HG03521 (cell line): ENCODE measurements at regions not wholly inside any gene's neighbourhood (a gene's known extent, or its start where the extent isn't known, plus 50 kb on each side); places are given as distances from the start of the nearest gene placed in this dataset.
"Not testable (repeated sequence)": the region's sequence is repeated elsewhere in the genome, so short reads cannot be mapped to it uniquely, and the experiment has no call there.

Experiments
- ATAC-seq: cut with Tn5 transposase; IDR thresholded peaks from one replicate; pipeline ENCODE4 v1.9.1; 2021; ENCODE audit warnings: mild to moderate bottlenecking, moderate library complexity; ENCODE audit not compliant: unreplicated experiment

DNA sequence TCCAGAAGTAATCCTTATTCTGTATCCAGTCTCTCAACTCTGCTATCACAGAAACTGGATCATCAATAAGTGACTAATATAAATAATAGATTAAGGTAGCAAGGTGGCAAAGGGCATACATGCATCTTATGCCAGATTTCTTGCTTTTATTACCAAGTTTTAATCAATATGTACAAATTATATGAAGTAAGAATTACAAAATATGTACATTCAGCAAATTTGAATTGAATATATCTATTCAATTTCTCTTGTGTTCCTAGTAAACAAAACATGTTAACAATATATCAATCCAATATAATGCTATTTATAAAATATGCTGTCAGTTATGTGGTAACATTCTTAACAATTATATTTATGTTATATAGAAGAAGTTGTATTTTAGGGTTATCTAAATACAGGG, 488.7 kb upstream of the COX7C start:
- no peak for ATAC-seq

DNA sequence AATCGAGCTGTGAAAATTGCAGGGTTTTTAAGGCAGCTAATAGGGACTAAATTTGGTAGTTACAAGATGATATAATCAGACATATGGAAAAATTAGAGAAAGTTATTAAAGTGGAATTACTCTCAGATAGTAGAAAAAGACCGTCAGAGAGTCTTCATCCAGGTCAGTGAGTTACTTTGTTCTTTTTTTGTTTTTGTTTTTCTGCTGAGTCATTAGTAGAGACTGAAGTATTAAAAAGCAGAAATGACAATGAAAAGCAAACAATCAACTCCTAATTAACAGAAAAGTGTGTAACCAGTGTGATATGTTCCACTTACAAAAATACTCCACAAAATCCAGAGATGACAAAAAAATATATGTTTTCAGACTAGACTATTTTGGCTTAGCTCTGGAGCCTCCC, 480.4 kb upstream of the COX7C start:
- ATAC-seq = no peak

- no peak for ATAC-seq
These were observed 473.9 kb upstream of the COX7C start for GRCh38 chr5:86143837-86144236.

DNA sequence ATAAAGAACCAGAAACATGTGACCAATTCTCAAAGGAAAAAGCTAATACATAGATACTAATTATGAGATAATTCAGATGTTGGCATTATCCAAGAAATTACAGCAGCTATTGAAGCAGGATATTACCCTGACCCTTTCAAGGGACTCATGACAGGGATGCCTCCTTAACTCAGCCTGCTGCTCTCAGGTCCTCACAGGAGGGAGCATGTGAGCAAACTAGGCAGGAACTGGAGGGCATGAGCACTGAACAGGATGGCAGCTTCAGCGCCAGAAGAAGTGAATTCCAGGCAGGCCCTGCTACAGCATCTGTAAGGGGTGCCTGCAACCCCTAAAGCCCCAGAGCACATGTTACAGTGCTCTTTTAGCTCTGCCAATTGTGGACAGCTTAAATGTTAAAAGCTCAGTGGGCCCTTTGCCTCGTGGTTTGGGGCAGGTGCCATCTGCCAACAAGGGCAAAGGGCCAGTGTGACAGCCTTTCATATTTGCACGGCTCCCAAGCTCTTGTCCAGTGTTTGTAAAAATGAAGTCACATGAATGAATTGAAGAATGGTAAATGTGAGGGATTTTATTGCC, 464.7 kb upstream of the COX7C start:
- no peak for ATAC-seq

- no peak for ATAC-seq
These were observed 461.9 kb upstream of the COX7C start for GRCh38 chr5:86155796-86156195.

GRCh38 chr5:86170194-86170593, 447.5 kb upstream of the COX7C start:
- no peak for ATAC-seq

DNA sequence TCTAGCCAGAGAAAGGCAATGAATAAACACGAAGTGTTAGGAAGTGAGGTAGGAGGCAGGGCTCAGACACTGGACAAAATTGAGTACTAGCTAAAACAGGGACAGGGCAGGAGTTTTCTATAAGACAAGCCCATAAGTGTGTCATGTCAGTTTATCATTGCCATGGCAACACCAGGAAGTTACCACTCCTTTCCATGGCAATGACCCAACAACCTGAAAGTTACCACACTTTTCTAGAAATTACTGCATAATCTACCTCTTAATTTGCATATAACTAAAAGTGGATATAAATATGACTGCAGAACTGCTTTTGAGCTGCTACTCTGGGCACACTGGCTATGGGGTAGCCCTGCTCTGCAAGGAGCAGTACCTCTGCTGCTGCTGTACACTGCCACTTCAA, 442.5 kb upstream of the COX7C start:
- ATAC-seq = peak; percentile 88

GRCh38 chr5:86199287-86199686, 418.5 kb upstream of the COX7C start:
- no peak for ATAC-seq

- no peak for ATAC-seq
These were observed 389.6 kb upstream of the COX7C start for GRCh38 chr5:86228147-86228546.

GRCh38 chr5:86232246-86232645, 385.5 kb upstream of the COX7C start:
- no peak for ATAC-seq

- no peak for ATAC-seq
These were observed 373.6 kb upstream of the COX7C start for GRCh38 chr5:86244153-86244552.

- ATAC-seq = no peak
These were observed 359.9 kb upstream of the COX7C start for GRCh38 chr5:86257871-86258270.

DNA sequence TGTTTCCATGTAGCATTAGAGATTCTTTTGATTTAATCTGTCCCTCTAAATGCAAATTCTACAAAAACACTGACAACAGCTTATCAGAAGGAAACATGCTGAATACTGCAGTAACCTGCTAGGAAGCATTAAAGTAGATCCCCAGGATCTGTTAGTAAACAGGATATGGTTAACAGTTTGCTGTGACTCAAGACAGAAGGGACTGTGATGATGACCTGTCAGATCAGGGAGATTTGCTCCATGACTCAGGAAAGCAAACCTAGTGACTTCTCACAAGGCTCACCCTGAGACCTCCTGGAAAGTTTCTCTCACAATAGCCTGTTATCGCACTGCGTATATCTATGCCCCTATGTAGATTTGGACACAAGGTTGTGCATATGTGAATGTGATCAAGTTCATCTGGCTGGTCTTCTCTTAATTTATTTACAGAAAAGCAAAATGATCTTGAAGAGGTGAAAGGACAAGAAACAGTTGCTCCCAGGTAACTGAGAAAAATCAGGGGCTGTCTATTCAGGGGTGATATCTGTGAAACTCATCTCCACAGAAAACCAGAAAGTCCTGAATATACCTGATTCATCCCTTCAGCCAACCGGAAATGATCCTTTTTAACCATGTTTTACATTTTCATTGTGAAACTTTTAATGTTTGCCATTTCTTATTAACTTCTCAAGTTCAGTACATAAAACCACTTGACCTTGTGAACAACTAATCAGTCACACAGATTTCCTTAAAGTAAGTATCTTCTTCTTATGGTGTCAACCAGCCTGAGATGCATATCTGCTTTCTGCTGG, 333.1 kb upstream of the COX7C start:
- not testable (repeated sequence) for ATAC-seq

- not testable (repeated sequence) for ATAC-seq
These were observed 330.3 kb upstream of the COX7C start for GRCh38 chr5:86287437-86287836.

- not testable (repeated sequence) for ATAC-seq
These were observed 328.0 kb upstream of the COX7C start for GRCh38 chr5:86289786-86290185.

DNA sequence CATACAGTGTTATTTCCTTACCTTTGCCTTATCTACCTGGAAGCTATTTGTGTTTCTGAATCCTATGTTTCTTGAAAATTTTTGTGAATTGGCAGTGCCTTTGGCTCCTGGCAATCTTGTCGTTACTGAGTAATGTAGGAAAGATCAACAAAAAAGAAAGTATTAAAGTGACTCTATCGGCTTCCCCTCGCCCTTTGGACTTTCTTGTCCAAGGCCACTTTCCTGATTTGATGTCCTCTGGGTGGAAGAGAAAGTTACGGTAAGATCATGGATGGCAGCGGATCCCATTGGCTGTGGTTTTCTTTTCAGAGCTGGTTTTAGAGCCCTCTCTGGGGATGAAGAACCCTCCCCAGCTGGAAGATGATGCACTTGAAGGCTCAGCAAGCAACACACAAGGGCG, 324.9 kb upstream of the COX7C start:
- not testable (repeated sequence) for ATAC-seq

DNA sequence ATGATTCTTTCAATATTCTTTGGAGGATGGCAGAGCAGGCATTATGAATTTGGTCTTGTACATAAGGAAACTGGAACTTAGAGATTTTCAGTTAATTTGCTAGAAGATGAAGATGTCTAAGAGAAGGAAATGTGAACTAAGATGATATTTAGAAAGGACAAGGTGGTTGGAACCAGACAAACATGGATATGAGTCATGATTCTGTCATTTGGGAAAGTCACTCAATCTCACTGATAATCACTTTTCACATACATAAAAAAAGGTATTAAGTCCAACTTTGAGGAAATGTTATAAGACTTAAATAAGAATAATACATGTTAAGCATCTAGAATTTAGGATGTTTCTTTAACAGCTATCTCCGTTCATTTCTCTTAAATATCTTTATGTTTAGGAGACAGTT, 315.1 kb upstream of the COX7C start:
- not testable (repeated sequence) for ATAC-seq

- ATAC-seq = peak; percentile 56
These were observed 312.7 kb upstream of the COX7C start for GRCh38 chr5:86305050-86305449.

- ATAC-seq = no peak
These were observed 302.8 kb upstream of the COX7C start for GRCh38 chr5:86314951-86315350.

DNA sequence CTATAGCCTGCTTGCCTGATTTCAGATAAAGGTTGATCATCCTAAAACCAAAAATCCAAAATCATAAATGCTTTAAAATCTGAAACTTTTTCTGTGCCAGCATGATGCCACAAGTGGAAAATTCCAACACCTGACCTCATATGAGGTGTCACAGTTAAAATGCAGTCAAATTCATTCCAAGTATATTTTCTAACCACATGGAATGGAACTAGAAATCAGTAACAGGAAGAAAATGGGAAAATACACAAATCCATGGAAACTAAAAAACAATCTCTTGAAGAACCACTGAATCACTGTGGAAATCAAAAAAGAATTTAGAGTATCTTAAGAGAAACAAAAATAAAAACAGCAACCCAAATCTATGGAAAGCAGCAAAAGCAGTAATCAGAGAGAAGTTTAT, 297.5 kb upstream of the COX7C start:
- ATAC-seq = no peak

DNA sequence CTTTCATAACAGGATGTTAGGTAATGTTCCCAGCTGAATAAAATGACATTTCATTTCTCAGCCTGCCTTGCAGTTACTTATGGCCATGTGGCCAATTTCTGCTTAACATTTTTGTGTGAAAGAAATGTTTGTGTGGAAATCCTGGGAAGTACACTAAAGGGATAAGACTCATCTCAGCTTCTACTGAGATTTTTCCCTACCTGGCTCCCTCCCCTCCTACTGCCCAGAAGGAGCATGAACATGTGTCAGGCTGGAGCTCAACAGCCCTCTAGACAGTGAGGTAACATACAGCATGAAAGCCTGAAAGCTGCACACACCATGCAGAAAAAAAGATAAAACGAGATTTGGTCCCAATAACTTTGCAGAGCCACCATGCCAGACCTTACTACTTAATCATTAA, 288.4 kb upstream of the COX7C start:
- no peak for ATAC-seq

GRCh38 chr5:86330736-86331135, 287.0 kb upstream of the COX7C start:
- ATAC-seq = no peak

DNA sequence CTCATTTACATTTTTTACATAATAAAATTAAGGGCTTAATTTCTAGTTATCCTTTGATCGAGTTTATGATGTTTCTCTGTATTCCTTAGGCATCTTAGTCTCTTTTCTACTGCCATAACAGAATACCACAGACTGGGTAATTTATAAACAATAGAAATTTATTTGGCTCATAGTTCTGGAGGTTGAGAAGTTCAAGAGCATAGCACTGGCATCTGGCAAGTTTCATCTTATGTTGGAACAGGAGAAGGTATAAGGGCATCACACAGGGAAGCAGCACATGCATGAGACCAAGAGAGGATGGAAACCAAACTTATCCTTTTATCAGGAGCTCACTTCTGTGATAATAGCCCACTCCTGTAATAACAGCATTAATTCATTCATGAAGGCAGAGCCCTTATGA, 284.9 kb upstream of the COX7C start:
- ATAC-seq = no peak
